SU-DHL-6 (cell line): ENCODE measurements at regions not wholly inside any gene's neighbourhood (a gene's known extent, or its start where the extent isn't known, plus 50 kb on each side); places are given as distances from the start of the nearest gene placed in this dataset.

Experiments
- CTCF ChIP-seq: fragments of 200-600 bp; sonication (generic); IDR thresholded peaks from one replicate; pipeline ENCODE4 v1.5.1; 2017; ENCODE audit warnings: antibody characterized with exemption, mild to moderate bottlenecking, low read length, moderate library complexity; ENCODE audit not compliant: insufficient read depth, poor library complexity, severe bottlenecking
- EZH2phosphoT487 ChIP-seq: fragments of 200-600 bp; sonication (generic), shearing (Covaris generic); conservative IDR thresholded peaks from 2 replicates; pipeline ENCODE4 v1.6.1; 2018; ENCODE audit warnings: mild to moderate bottlenecking, antibody characterized with exemption, low read length, moderate library complexity, mixed read lengths

GRCh38 chr4:11743236-11743635 is 314.5 kb upstream of the HS3ST1 start:
- TF ChIP-seq CTCF (no peak), EZH2phosphoT487 (no peak)
